IMR-90 (cell line): ENCODE measurements at regions not wholly inside any gene's neighbourhood (a gene's known extent, or its start where the extent isn't known, plus 50 kb on each side); places are given as distances from the start of the nearest gene placed in this dataset.

ENCODE experiments used
- ATAC-seq: fragments of 200-7000 bp; cut with Tn5 transposase; 2 replicates; pipeline ENCODE4 v1.9.1; 2020; ENCODE audit warnings: low read depth, mild to moderate bottlenecking, moderate library complexity
- BruUV-seq: library from RNA; stranded (reverse); fragments of 400-500 nt; replicated peaks from 2 replicates; lab custom pipeline; 2021; lab: Mats Ljungman, UMichigan
- CTCF ChIA-PET: fragments of 300-600 bp; formaldehyde crosslinking; extraction: SDS; loops from one replicate; lab custom pipeline; 2021; ENCODE audit warnings: antibody characterized with exemption; lab: Yijun Ruan, JAX
- POLR2A ChIA-PET: fragments of 300-600 bp; sonication (Branson Sonifier 250); formaldehyde crosslinking; loops from one replicate; lab custom pipeline; 2022; ENCODE audit warnings: antibody characterized with exemption; ENCODE audit not compliant: unreplicated experiment; lab: Charles Lee
- DNase-seq: peaks from one replicate; pipeline ENCODE4 v3.0.0; 2013
- H2AFZ ChIP-seq: replicated peaks from 2 replicates; pipeline ENCODE3; 2013; ENCODE audit warnings: low read length, mild to moderate bottlenecking; ENCODE audit not compliant: poor library complexity
- H2AK5ac ChIP-seq: 2 replicates; pipeline ENCODE4 v1.6.1; 2013; ENCODE audit warnings: low read depth, low read length, inconsistent platforms
- H2AK9ac ChIP-seq: replicated peaks from 2 replicates; pipeline ENCODE3; 2013; ENCODE audit warnings: mild to moderate bottlenecking, low read depth, low read length, moderate library complexity; ENCODE audit not compliant: poor library complexity
- H2BK120ac ChIP-seq: 2 replicates; pipeline ENCODE4 v1.6.1; 2013; ENCODE audit warnings: low read depth, low read length, inconsistent platforms
- H2BK15ac ChIP-seq: 3 replicates; pipeline ENCODE4 v1.6.1; 2013; ENCODE audit warnings: low read depth, low read length, inconsistent platforms
- H2BK20ac ChIP-seq: 2 replicates; pipeline ENCODE4 v1.6.1; 2013; ENCODE audit warnings: low read depth, mild to moderate bottlenecking, inconsistent platforms, low read length, moderate library complexity
- H2BK5ac ChIP-seq: 2 replicates; pipeline ENCODE4 v1.6.1; 2013; ENCODE audit warnings: mild to moderate bottlenecking, low read depth, low read length, inconsistent platforms; ENCODE audit not compliant: poor library complexity, severe bottlenecking
- H3K14ac ChIP-seq: replicated peaks from 2 replicates; pipeline ENCODE4 v1.6.1; 2013; ENCODE audit warnings: low read depth, low read length, inconsistent platforms
- H3K18ac ChIP-seq: 2 replicates; pipeline ENCODE4 v1.6.1; 2013; ENCODE audit warnings: low read depth, low read length, control low read depth
- H3K23ac ChIP-seq: 2 replicates; pipeline ENCODE4 v1.6.1; 2013; ENCODE audit warnings: low read depth, low read length, inconsistent platforms
- H3K27ac ChIP-seq: 2 replicates; pipeline ENCODE4 v1.5.1; 2013; ENCODE audit warnings: mild to moderate bottlenecking, control low read depth, low read length; ENCODE audit not compliant: insufficient read depth
- H3K27me3 ChIP-seq: 2 replicates; pipeline ENCODE4 v1.6.1; 2013; ENCODE audit warnings: low read length; ENCODE audit not compliant: control insufficient read depth, insufficient read depth
- H3K36me3 ChIP-seq: 2 replicates; pipeline ENCODE4 v1.6.1; 2013; ENCODE audit warnings: low read length, mixed read lengths; ENCODE audit not compliant: control insufficient read depth, insufficient read depth
- H3K4ac ChIP-seq: 2 replicates; pipeline ENCODE4 v1.6.1; 2013; ENCODE audit warnings: low read depth, low read length, inconsistent platforms
- H3K4me1 ChIP-seq: 2 replicates; pipeline ENCODE4 v1.6.1; 2013; ENCODE audit warnings: low read length, mixed read lengths; ENCODE audit not compliant: control insufficient read depth, insufficient read depth
- H3K4me2 ChIP-seq: 2 replicates; pipeline ENCODE4 v1.6.1; 2013; ENCODE audit warnings: low read depth, mild to moderate bottlenecking, control low read depth, low read length, moderate library complexity
- H3K4me3 ChIP-seq: 2 replicates; pipeline ENCODE4 v1.5.1; 2013; ENCODE audit warnings: low read depth, mild to moderate bottlenecking, control low read depth, low read length, moderate library complexity; ENCODE audit not compliant: insufficient read depth
- H3K56ac ChIP-seq: 2 replicates; pipeline ENCODE4 v1.6.1; 2013; ENCODE audit warnings: low read length, inconsistent platforms; ENCODE audit not compliant: insufficient read depth; ENCODE audit errors: extremely low read depth
- H3K79me1 ChIP-seq, 2 experiments: 2 replicates each; pipeline ENCODE4 v1.6.1; 2013; ENCODE audit warnings: low read length in 2 of 2, inconsistent platforms in 1 of 2, low read depth in 1 of 2
- H3K9ac ChIP-seq: 2 replicates; pipeline ENCODE4 v1.6.1; 2013; ENCODE audit warnings: low read depth, low read length, control low read depth
- H3K9me1 ChIP-seq: 2 replicates; pipeline ENCODE4 v1.6.1; 2013; ENCODE audit warnings: low read length, inconsistent platforms; ENCODE audit not compliant: insufficient read depth
- H3K9me3 ChIP-seq: 2 replicates; pipeline ENCODE4 v1.6.1; 2013; ENCODE audit warnings: low read length; ENCODE audit not compliant: control insufficient read depth, insufficient read depth
- H4K20me1 ChIP-seq: 2 replicates; pipeline ENCODE4 v1.6.1; 2013; ENCODE audit warnings: low read length, inconsistent platforms; ENCODE audit not compliant: insufficient read depth
- H4K5ac ChIP-seq: 2 replicates; pipeline ENCODE4 v1.6.1; 2013; ENCODE audit warnings: mild to moderate bottlenecking, low read depth, low read length, control low read depth
- H4K8ac ChIP-seq, 2 experiments: 2 replicates each; pipeline ENCODE4 v1.6.1; 2013; ENCODE audit warnings: low read depth in 2 of 2, low read length in 2 of 2, control low read depth in 1 of 2, inconsistent platforms in 1 of 2
- H4K91ac ChIP-seq: 2 replicates; pipeline ENCODE4 v1.6.1; 2013; ENCODE audit warnings: low read depth, low read length, inconsistent platforms; ENCODE audit not compliant: insufficient read depth
- BHLHE40 ChIP-seq: fragments of 150-350 bp; IDR thresholded peaks from 2 replicates; pipeline ENCODE4 v1.6.1; 2016; ENCODE audit warnings: mild to moderate bottlenecking, low read depth, low read length
- CEBPB ChIP-seq: IDR thresholded peaks from 2 replicates; pipeline ENCODE4 v1.6.1; 2012; ENCODE audit warnings: low read depth, low read length, improper control_type of control experiment
- MAFK ChIP-seq: IDR thresholded peaks from 2 replicates; pipeline ENCODE4 v1.6.1; 2012; ENCODE audit warnings: low read depth, low read length, improper control_type of control experiment
- MAZ ChIP-seq: IDR thresholded peaks from 2 replicates; pipeline ENCODE4 v1.6.1; 2012; ENCODE audit warnings: low read depth, mild to moderate bottlenecking, low read length, improper control_type of control experiment, moderate library complexity, borderline replicate concordance
- POLR2A ChIP-seq: IDR thresholded peaks from 2 replicates; pipeline ENCODE4 v1.6.1; 2012; ENCODE audit warnings: mild to moderate bottlenecking, low read depth, low read length
- RFX5 ChIP-seq: IDR thresholded peaks from 2 replicates; pipeline ENCODE4 v1.8.0; 2012; ENCODE audit warnings: low read depth, mild to moderate bottlenecking, low read length, moderate library complexity
- WGBS, 2 experiments: methylation state at CpG; one replicate each; pipeline versions ENCODE4 v1.1.5 to v1.1.7; 2013; ENCODE audit warnings: missing lambda C conversion rate in 2 of 2; ENCODE audit not compliant: insufficient read length in 1 of 2; ENCODE audit errors: extremely low coverage in 2 of 2; 5-methylcytosine and 5-hydroxymethylcytosine counted together
- dilution Hi-C: fragments of 300-500 bp; cut with HindIII; formaldehyde crosslinking; loops from one replicate; pipeline ENCODE4 v1.14.3; 2018; ENCODE audit warnings: low sequenced_read_pairs; ENCODE audit not compliant: unreplicated experiment
- in situ Hi-C: fragments of 300-500 bp; cut with MboI; formaldehyde crosslinking; loops from 3 replicates; pipeline ENCODE4 v1.14.3; 2019; ENCODE audit warnings: low sequenced_read_pairs, inconsistent platforms, mixed read lengths
- intact Hi-C: fragments of 100-400 bp; cut with micrococcal nuclease; formaldehyde crosslinking; loops from 2 replicates; pipeline ENCODE4 v1.10.0; 2022
- TF ChIP-seq, protein P1 (sequence below): conservative IDR thresholded peaks from 2 replicates; pipeline ENCODE4 v1.5.1; 2012; ENCODE audit warnings: mild to moderate bottlenecking, low read depth, low read length, improper control_type of control experiment

DNA sequence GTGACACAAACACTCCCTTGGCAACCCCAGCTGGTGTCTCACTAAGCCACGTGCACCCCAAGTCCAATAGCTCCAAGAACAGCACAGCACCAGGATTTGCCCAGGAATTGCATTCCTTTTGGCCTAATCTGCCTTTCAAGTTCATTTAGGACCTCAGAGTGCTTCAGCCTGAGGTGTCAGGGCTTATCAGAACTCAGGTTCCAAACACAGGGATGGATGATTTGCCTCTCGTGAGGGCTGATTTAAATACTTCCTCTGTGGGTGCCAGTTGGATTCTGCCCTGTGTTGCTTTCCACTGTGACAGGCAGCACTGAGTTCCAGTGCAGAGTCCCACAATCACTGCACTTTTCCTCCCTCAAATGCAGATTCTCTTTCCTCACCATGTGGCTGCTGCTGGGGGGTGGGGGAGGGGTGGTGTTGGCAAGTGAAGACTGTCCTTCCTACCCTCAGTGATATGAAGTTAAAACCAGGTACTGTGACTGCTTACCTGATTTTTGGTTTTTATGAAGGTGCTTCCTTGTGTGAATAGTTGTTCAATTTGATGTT is 204.3 kb upstream of the STAC start:
- dilution Hi-C loops: no loop called here
- no peak for TF ChIP-seq CEBPB
- no peak for TF ChIP-seq RFX5
- TF ChIP-seq POLR2A: no peak
- TF ChIP-seq MAZ: no peak
- TF ChIP-seq, protein P1, sequence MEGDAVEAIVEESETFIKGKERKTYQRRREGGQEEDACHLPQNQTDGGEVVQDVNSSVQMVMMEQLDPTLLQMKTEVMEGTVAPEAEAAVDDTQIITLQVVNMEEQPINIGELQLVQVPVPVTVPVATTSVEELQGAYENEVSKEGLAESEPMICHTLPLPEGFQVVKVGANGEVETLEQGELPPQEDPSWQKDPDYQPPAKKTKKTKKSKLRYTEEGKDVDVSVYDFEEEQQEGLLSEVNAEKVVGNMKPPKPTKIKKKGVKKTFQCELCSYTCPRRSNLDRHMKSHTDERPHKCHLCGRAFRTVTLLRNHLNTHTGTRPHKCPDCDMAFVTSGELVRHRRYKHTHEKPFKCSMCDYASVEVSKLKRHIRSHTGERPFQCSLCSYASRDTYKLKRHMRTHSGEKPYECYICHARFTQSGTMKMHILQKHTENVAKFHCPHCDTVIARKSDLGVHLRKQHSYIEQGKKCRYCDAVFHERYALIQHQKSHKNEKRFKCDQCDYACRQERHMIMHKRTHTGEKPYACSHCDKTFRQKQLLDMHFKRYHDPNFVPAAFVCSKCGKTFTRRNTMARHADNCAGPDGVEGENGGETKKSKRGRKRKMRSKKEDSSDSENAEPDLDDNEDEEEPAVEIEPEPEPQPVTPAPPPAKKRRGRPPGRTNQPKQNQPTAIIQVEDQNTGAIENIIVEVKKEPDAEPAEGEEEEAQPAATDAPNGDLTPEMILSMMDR: no peak
- no peak for TF ChIP-seq BHLHE40
- no peak for TF ChIP-seq MAFK
- Histone ChIP-seq H3K9ac (no peak overlapping the region), H3K18ac (no peak overlapping the region), H2BK5ac (no peak overlapping the region), H2BK120ac (no peak overlapping the region), H3K9me3 (peaks cover 10% of the 10 kb centered on the region; the same call in 1 of the 2 replicates), H3K79me1 (no peaks in the 10 kb centered on the region), H2AK5ac (no peak overlapping the region), H3K36me3 (no peaks in the 10 kb centered on the region), H4K8ac (no peak overlapping the region), H3K4me2 (no peak overlapping the region), H3K27ac (no peak overlapping the region), H2AFZ (no peak overlapping the region), H3K56ac (no peak overlapping the region), H4K20me1 (no peaks in the 10 kb centered on the region), H3K9me1 (no peaks in the 10 kb centered on the region), H4K5ac (no peak overlapping the region), H2BK20ac (no peak overlapping the region), H2BK15ac (no peak overlapping the region), H3K14ac (no peak overlapping the region), H3K27me3 (no peaks in the 10 kb centered on the region), H4K91ac (no peak overlapping the region), H3K4me1 (no peaks in the 10 kb centered on the region), H3K4me3 (no peak overlapping the region), H3K23ac (no peak overlapping the region), H2AK9ac (no peak overlapping the region), H3K4ac (no peak overlapping the region)
- POLR2A ChIA-PET: no interaction called here
- intact Hi-C loops: no loop called here
- CTCF ChIA-PET: interaction anchor here (0.6 kb wide), 1 partner anchor 220 kb away, joined by 3 read pairs; no protein-coding TSS in a partner anchor
- no TSS peak for BruUV-seq
- in situ Hi-C loops: no loop called here
- ATAC-seq (no peak), DNase-seq (no peak)
- WGBS, 2 experiments: no CpG with 5 or more reads among the region's 2 CpGs
